ENCODE measurements at regions not wholly inside any gene's neighbourhood (a gene's known extent, or its start where the extent isn't known, plus 50 kb on each side); places are given as distances from the start of the nearest gene placed in this dataset.

DNA sequence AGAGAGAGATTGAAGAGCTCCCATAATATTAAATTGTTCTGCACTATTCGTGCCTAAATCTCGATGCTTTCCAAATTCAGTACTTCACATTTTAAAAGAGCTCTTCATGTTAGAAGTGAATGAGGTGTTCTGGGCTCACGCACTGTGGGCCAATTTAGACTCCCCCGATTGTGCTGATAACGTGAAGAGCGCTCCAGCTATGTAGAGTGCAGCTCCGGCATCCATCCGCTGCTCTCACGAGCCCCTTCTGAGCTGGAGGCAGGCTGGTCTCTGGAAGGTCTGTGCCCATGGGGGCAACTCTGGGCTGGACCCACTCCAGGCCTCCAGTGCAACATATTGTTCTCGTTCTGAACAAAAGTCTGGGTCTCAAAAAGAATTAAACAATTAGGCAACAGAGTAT is 692.6 kb downstream of the VRK1 start:
- H3K27ac Mint-ChIP-seq, result no peak overlapping the region
- ATAC-seq (replicated peaks), result no peak
- H3K4me1 Mint-ChIP-seq (ENCODE audit: low read depth in 2 of 2), result peaks cover 19 to 27% of the 10 kb centered on the region in 2 donors
- no peaks in the 10 kb centered on the region for H3K36me3 Mint-ChIP-seq (ENCODE audit: insufficient read depth)
- no peak for DNase-seq
- no peak overlapping the region for H3K4me3 Mint-ChIP-seq
- peaks cover 0 to 7% of the 10 kb centered on the region in 2 donors for H3K27me3 Mint-ChIP-seq
- peaks cover 0 to 8% of the 10 kb centered on the region in 2 donors for H3K9me3 Mint-ChIP-seq

DNA sequence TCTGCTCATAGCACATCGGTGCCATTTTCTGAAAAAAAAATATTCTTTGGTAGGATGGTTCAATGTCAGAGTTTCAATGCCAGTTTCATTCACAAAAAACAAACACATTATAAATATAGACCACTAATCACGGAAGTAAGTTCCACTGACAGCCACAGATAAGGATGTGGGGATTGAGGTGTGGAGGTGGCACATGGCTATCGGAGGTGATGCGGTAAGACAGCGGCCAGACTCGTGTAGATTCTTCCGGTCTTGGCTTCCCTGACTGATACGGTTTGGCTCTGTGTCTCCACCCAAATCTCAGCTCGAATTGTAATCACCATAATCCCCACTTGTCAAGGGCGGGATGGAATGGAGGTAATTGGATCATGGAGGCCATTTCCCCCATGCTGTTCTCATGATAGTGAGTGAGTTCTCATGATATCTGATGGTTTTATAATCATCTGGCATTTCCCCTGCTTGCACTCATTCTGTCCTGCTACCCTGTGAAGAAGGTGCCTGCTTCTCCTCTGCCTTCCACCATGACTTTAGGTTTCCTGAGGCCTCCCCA is 693.4 kb downstream of the VRK1 start:
- peaks cover 0 to 4% of the 10 kb centered on the region in 2 donors for H3K27me3 Mint-ChIP-seq
- ATAC-seq (replicated peaks) (peak; percentile 90), DNase-seq (peak; percentile 10 to 29 (median 22))
- H3K36me3 Mint-ChIP-seq (ENCODE audit: insufficient read depth), result no peaks in the 10 kb centered on the region
- peaks cover 0 to 8% of the 10 kb centered on the region in 2 donors for H3K9me3 Mint-ChIP-seq
- H3K27ac Mint-ChIP-seq, result no peak overlapping the region
- H3K4me3 Mint-ChIP-seq, result peak overlapping the region in 1 of 2 donors; percentile 0
- peaks cover 12 to 20% of the 10 kb centered on the region in 2 donors for H3K4me1 Mint-ChIP-seq (ENCODE audit: low read depth in 2 of 2)

DNA sequence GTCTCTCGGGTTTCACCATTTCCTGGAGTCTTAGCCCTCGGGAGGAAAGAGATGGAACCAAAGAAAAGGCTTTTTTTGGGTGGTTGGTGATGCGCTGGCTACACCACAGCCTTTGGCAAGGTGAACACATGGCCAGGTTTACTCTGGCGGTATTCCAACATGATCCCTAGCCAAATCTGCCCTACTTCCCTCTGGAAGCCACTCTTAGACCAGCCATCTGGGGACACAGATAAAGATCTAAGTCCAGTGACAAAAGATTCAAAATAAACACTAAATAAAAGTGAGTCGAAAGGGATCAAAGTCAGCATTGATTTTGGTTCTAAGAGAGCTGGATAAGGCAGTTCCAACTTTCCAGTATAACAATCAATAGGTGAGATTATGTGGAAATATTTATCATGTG is 694.5 kb downstream of the VRK1 start:
- H3K4me1 Mint-ChIP-seq (ENCODE audit: low read depth in 2 of 2), result peaks cover 12 to 20% of the 10 kb centered on the region in 2 donors
- H3K4me3 Mint-ChIP-seq, result no peak overlapping the region
- DNase-seq (no peak), ATAC-seq (replicated peaks) (no peak)
- H3K27me3 Mint-ChIP-seq, result no peaks in the 10 kb centered on the region
- no peaks in the 10 kb centered on the region for H3K36me3 Mint-ChIP-seq (ENCODE audit: insufficient read depth)
- H3K27ac Mint-ChIP-seq, result no peak overlapping the region
- H3K9me3 Mint-ChIP-seq, result peaks cover 0 to 8% of the 10 kb centered on the region in 2 donors

DNA sequence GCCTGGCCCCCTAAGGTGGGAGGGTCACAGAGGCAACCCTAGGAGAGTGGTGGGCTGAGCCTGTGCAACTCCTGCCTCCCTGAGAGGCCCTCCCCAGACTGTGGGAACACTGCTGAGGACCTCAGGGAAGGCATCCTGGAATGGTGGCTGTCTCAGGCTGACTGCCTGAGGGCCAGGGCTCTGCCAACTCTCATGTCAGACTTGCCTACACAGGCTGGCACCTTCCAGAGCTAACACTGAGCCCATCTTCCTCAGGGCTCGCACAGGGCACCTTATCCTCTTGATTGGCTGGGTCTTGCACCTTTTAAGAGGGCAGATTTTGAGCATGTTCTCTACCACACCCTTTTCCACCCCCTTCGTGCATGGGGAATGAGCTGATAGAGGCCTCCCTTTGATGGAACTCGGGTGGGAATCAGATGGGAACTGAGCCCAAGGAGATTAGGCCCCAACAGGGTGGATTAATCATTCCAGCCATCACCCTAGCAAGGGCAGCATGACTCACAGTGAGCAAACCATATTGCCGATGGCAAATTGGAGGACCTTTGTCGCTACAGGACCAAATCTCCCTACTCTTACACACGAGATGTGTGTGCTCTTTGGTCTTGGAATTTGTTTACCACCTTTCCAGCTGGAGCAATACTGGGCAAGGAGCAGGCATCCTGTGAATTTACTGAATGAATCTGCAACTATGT is 702.8 kb downstream of the VRK1 start:
- H3K27me3 Mint-ChIP-seq, result no peaks in the 10 kb centered on the region

DNA sequence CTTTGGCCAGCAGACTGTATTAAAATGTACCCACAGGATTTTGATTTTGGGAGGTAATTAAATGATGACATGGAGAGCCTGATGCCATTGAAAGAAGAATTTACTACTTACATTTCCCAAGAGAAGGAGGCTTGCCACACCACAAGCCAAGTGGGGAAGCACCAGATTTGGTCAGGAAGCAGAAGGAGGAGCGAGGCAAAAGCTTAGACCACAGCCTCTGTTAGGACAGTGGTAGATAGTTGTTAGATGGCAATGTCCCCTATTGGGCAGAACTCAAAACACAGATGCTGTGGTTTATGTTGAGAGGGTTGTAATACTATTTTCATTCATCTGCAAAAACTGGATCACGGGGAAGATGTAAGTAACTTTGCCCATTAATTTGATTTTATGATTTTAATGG is 709.4 kb downstream of the VRK1 start:
- Mint-ChIP-seq H3K27ac (peak overlapping the region in 1 of 2 donors; percentile 68), H3K36me3 (ENCODE audit: insufficient read depth) (peaks cover 3% of the 10 kb centered on the region), H3K4me1 (ENCODE audit: low read depth in 2 of 2) (no peaks in the 10 kb centered on the region), H3K9me3 (no peaks in the 10 kb centered on the region), H3K4me3 (no peak overlapping the region), H3K27me3 (no peaks in the 10 kb centered on the region)
- ATAC-seq (replicated peaks), result no peak
- no peak for DNase-seq

More for the DNA sequence above, 702.8 kb downstream of the VRK1 start:
- Mint-ChIP-seq H3K27ac (no peak overlapping the region), H3K9me3 (peaks cover 0 to 1% of the 10 kb centered on the region in 2 donors), H3K4me3 (no peak overlapping the region), H3K4me1 (ENCODE audit: low read depth in 2 of 2) (peaks cover 0 to 4% of the 10 kb centered on the region in 2 donors), H3K36me3 (ENCODE audit: insufficient read depth) (no peaks in the 10 kb centered on the region)
- no peak for DNase-seq
- ATAC-seq (replicated peaks), result no peak

DNA sequence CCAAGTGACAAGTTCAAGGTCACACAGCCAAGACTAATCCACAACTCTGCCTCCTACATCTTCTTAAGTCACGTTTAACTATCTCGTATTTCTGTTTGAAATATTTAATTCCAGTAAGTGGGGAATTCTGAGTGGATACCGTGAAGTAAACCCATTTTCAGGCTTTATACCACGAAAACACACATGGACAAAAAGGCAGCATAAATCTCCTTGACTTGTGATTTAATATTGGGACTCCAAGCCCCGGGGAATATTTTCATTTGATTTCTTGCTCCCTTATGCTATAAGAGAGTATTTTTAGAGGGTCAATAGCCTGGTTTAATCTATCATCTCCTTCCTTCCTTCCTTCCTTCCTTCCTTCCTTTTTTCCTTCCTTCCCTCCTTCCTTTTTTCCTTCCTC is 716.7 kb downstream of the VRK1 start:
- no peaks in the 10 kb centered on the region for H3K4me1 Mint-ChIP-seq (ENCODE audit: low read depth in 2 of 2)
- no peaks in the 10 kb centered on the region for H3K9me3 Mint-ChIP-seq
- no peak overlapping the region for H3K4me3 Mint-ChIP-seq
- no peak overlapping the region for H3K27ac Mint-ChIP-seq
- no peak for DNase-seq
- H3K36me3 Mint-ChIP-seq (ENCODE audit: insufficient read depth), result peaks cover 3% of the 10 kb centered on the region
- no peak for ATAC-seq (replicated peaks)
- H3K27me3 Mint-ChIP-seq, result no peaks in the 10 kb centered on the region

DNA sequence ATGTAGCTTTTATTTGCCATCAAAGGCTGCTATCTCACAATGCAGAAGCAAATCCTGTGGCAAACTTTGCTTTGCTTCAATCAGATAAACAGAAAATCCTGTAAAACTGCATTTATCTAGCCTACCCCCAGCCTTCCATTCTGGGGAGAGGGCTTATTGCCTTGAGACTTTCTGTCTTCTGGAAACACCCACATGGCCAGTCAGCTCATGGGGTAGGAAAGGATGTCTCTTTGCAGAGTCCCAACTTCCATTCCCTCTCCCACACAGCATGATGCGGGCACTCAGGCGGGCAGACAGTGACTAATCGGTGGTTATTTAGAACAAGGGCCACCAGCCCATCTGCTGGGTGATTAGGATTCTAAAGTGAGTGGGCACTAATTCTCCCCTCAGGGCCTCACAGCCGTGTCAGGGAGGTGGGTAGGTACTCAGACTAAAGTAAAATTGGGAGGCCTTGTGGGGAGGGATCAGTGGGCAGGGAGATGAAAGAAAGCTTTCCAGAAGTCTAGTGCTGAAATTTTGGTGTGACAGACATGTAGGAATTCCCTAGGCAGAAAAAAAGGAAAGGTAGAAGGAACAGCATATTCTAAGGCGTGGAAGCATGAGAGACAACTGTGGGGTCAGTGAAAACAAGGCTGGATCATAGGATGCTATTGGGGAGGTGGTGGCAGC is 720.5 kb downstream of the VRK1 start:
- Mint-ChIP-seq H3K4me1 (ENCODE audit: low read depth in 2 of 2) (no peaks in the 10 kb centered on the region), H3K27me3 (no peaks in the 10 kb centered on the region), H3K9me3 (no peaks in the 10 kb centered on the region), H3K4me3 (no peak overlapping the region), H3K27ac (no peak overlapping the region), H3K36me3 (ENCODE audit: insufficient read depth) (no peaks in the 10 kb centered on the region)
- ATAC-seq (replicated peaks) (no peak), DNase-seq (no peak)

DNA sequence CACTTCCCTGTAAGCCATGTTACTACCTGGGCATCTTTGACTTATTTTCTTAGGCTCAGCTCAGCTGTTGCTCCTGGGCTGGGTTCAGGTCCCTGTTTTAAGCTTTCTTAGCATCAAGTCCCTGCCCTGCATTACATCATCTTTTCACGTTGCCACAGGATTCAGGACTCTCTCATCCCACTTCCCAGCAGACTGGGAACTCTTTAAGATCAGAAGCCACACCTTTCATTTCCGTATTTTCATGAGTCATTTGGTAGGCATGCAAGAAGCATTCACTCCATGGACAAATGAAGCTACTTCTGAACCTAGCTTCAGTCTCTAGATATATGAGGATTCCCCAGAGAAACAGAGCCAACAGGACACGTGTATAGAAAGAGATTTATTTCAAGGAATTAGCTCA is 726.8 kb downstream of the VRK1 start:
- ATAC-seq (replicated peaks) (no peak), DNase-seq (no peak)
- Mint-ChIP-seq H3K4me3 (no peak overlapping the region), H3K27ac (no peak overlapping the region), H3K4me1 (ENCODE audit: low read depth in 2 of 2) (peaks cover 13 to 15% of the 10 kb centered on the region in 2 donors), H3K27me3 (no peaks in the 10 kb centered on the region), H3K9me3 (no peaks in the 10 kb centered on the region), H3K36me3 (ENCODE audit: insufficient read depth) (no peaks in the 10 kb centered on the region)

DNA sequence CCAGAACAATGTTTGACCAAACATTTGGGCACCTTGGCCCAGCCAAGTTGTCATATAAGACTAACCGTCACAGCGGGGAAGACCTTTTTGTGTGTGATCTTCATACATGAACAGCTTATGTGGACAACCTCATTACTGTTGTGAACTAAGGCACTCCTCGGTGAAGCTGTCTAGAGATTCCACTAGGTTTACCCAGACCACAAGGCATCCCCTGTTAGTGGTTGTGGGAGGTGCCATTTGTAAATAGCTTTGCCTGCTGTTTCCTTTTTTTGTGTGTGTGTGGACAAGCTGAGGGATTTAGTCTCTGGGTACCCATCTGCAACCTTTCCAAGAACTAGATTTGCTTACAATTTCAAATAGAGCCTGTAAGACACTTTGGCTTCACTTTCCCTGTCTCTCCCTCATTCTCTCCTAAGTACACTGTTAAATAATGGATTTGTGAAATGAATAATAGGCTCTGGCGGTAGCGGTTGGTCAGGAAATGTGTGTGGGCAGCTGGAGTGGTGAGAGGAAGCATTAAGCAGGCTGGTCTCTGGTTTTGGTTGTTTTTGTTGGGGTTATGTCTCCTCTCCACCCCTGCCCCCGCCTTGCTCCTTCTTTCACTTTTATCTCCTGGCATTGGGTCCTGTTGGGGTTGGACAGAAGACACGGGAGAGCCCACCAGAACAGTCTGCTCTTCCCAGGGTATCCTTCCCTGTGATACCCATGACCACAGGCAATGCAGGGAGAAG is 727.6 kb downstream of the VRK1 start:
- no peak for ATAC-seq (replicated peaks)
- Mint-ChIP-seq H3K4me3 (peak overlapping the region; percentile 73 to 76), H3K4me1 (ENCODE audit: low read depth in 2 of 2) (peaks cover 13 to 15% of the 10 kb centered on the region in 2 donors), H3K9me3 (no peaks in the 10 kb centered on the region), H3K27ac (peak overlapping the region; percentile 87 to 91), H3K36me3 (ENCODE audit: insufficient read depth) (no peaks in the 10 kb centered on the region), H3K27me3 (no peaks in the 10 kb centered on the region)
- no peak for DNase-seq

DNA sequence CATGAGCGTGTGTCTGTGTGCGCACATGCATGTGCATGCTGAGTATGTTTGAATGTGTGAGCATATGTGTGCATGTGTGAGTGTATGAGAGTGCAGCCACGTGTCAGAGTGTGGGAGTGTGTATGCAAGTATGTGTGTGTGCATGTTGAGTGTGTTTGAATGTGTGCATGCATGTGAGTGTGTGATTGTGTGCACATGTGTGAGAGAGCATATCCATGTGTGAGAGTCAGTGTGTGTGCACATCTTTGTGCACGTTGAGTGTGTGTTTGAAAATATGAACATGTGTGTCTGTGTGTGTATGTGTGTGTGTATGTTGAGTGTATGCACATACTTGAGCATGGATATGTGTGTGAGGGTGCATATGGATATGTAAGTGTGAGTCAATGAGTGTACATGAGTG is 730.8 kb downstream of the VRK1 start:
- no peaks in the 10 kb centered on the region for H3K36me3 Mint-ChIP-seq (ENCODE audit: insufficient read depth)

DNA sequence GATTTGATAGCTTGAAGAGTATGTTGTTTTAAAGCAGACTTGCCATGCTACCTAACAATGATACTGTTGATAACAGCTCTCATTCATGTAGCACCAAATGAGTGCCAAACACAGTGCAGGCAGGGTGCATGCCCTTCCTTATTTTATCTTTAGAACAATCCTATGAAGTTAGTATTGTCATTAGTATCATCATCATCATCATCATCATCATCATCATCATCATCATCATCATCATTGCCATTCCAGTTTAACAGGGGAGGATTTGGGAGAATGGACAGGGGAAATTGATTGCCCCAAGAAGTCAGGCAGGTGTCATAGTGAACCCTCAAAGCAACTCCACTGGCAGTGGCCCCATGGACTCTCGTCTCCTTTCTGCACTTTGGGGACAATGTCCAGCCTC is 734.9 kb downstream of the VRK1 start:
- H3K27ac Mint-ChIP-seq, result peak overlapping the region in 1 of 2 donors; percentile 71
- H3K4me1 Mint-ChIP-seq (ENCODE audit: low read depth in 2 of 2), result peaks cover 6 to 8% of the 10 kb centered on the region in 2 donors
- H3K4me3 Mint-ChIP-seq, result no peak overlapping the region
- H3K36me3 Mint-ChIP-seq (ENCODE audit: insufficient read depth), result no peaks in the 10 kb centered on the region
- peaks cover 0 to 9% of the 10 kb centered on the region in 2 donors for H3K27me3 Mint-ChIP-seq
- ATAC-seq (replicated peaks) (no peak), DNase-seq (no peak)
- no peaks in the 10 kb centered on the region for H3K9me3 Mint-ChIP-seq

More for the DNA sequence above, 730.8 kb downstream of the VRK1 start:
- no peaks in the 10 kb centered on the region for H3K9me3 Mint-ChIP-seq
- ATAC-seq (replicated peaks) (no peak), DNase-seq (no peak)
- H3K27ac Mint-ChIP-seq, result no peak overlapping the region
- no peak overlapping the region for H3K4me3 Mint-ChIP-seq
- H3K4me1 Mint-ChIP-seq (ENCODE audit: low read depth in 2 of 2), result peaks cover 13 to 15% of the 10 kb centered on the region in 2 donors
- H3K27me3 Mint-ChIP-seq, result no peaks in the 10 kb centered on the region

DNA sequence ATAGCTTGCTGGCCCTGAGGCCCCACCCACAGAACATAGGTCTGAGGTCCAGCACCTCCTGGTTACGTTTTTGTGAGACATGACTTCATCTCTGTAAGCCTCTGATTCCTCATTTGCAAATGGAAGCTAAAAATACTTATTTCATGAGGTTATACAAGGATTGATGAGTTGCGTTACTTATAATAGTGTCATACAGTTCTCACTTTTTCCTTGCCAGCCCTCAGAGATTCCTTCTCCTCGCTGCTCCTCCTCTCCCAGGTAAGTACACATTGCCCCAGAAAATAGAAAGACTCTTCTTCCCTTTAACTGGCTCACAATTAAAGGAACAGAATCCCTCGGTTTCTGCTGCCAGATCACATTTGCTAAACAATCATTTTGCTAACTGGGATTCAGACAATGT is 739.2 kb downstream of the VRK1 start:
- H3K27ac Mint-ChIP-seq, result no peak overlapping the region
- DNase-seq (no peak), ATAC-seq (replicated peaks) (no peak)
- H3K9me3 Mint-ChIP-seq, result no peaks in the 10 kb centered on the region
- peaks cover 16 to 29% of the 10 kb centered on the region in 2 donors for H3K4me1 Mint-ChIP-seq (ENCODE audit: low read depth in 2 of 2)
- H3K36me3 Mint-ChIP-seq (ENCODE audit: insufficient read depth), result no peaks in the 10 kb centered on the region
- peaks cover 0 to 9% of the 10 kb centered on the region in 2 donors for H3K27me3 Mint-ChIP-seq
- H3K4me3 Mint-ChIP-seq, result no peak overlapping the region

DNA sequence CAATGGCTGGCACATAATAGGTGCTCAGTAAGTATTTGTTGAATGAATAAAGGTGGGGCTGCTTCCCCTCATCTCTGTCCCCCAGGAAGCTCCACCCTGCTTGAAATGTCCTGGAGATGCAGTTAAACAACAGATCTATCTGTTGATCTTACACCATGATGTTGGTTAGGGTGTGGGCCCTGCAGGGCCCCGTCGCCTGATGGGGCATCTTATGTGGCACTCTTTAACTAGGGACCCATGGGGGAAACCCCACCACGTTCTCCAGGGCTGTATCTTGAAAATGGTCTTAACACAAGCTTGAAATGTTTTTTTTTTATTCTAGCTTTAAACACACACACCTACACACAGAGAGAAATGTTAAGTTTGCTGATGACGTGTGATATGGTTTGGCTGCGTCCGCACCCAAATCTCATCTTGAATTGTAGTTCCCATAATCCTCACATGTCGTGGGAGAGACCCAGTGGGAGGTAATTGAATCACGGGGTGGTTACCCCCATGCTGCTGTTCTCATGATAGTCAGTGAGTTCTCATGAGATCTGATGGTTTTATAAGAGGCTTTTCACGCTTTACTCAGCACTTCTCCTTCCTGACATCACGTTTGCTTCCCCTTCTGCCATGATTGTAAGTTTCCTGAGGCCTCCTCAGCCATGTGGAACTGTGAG is 741.7 kb downstream of the VRK1 start:
- Mint-ChIP-seq H3K9me3 (no peaks in the 10 kb centered on the region), H3K4me1 (ENCODE audit: low read depth in 2 of 2) (peaks cover 20 to 42% of the 10 kb centered on the region in 2 donors), H3K27ac (peak overlapping the region in 1 of 2 donors; percentile 39), H3K27me3 (peaks cover 0 to under 1% of the 10 kb centered on the region in 2 donors), H3K36me3 (ENCODE audit: insufficient read depth) (no peaks in the 10 kb centered on the region), H3K4me3 (no peak overlapping the region)
- ATAC-seq (replicated peaks), result peak; percentile 60
- peak in 1 of 3 experiments; percentile 2 for DNase-seq
